ENCODE measurements at regions not wholly inside any gene's neighbourhood (a gene's known extent, or its start where the extent isn't known, plus 50 kb on each side); places are given as distances from the start of the nearest gene placed in this dataset.

- no peak for DNase-seq
Observed at GRCh38 chr12:93944911-93945310, 203.5 kb upstream of the PLXNC1 start.

- no peak for DNase-seq
Observed at GRCh38 chr12:93946542-93947150, 201.7 kb upstream of the PLXNC1 start.

- DNase-seq = no peak
Observed at GRCh38 chr12:93947486-93947885, 200.9 kb upstream of the PLXNC1 start.

GRCh38 chr12:93950311-93950710 lies 198.1 kb upstream of the PLXNC1 start:
- DNase-seq = no peak

- DNase-seq = no peak
Observed at GRCh38 chr12:93954166-93955112, 193.9 kb upstream of the PLXNC1 start.

GRCh38 chr12:93956551-93956950 lies 191.8 kb upstream of the PLXNC1 start:
- no peak for DNase-seq

- no peak for DNase-seq
Observed at GRCh38 chr12:93957168-93957567, 191.2 kb upstream of the PLXNC1 start.

- DNase-seq = no peak
Observed at GRCh38 chr12:93957870-93958269, 190.5 kb upstream of the PLXNC1 start.

GRCh38 chr12:93959657-93960056 lies 188.7 kb upstream of the PLXNC1 start:
- no peak for DNase-seq

- DNase-seq = no peak
Observed at GRCh38 chr12:93960521-93960920, 187.9 kb upstream of the PLXNC1 start.

GRCh38 chr12:93962336-93962735 lies 186.0 kb upstream of the PLXNC1 start:
- DNase-seq = no peak

GRCh38 chr12:93964936-93965335 lies 183.4 kb upstream of the PLXNC1 start:
- DNase-seq = no peak

GRCh38 chr12:93966516-93967133 lies 181.8 kb upstream of the PLXNC1 start:
- no peak for DNase-seq

GRCh38 chr12:93967454-93967853 lies 180.9 kb upstream of the PLXNC1 start:
- DNase-seq = no peak

GRCh38 chr12:93968536-93969285 lies 179.7 kb upstream of the PLXNC1 start:
- DNase-seq = no peak

- no peak for DNase-seq
Observed at GRCh38 chr12:93970900-93971688, 177.3 kb upstream of the PLXNC1 start.

- no peak for DNase-seq
Observed at GRCh38 chr12:93972411-93973208, 175.8 kb upstream of the PLXNC1 start.

GRCh38 chr12:93974252-93974651 lies 174.1 kb upstream of the PLXNC1 start:
- DNase-seq = no peak

- DNase-seq = no peak
Observed at GRCh38 chr12:93976024-93976423, 172.4 kb upstream of the PLXNC1 start.

- DNase-seq = no peak
Observed at GRCh38 chr12:93977081-93977480, 171.3 kb upstream of the PLXNC1 start.

- no peak for DNase-seq
Observed at GRCh38 chr12:93978553-93978952, 169.8 kb upstream of the PLXNC1 start.
